HepG2 (cell line): ENCODE measurements at regions not wholly inside any gene's neighbourhood (a gene's known extent, or its start where the extent isn't known, plus 50 kb on each side); places are given as distances from the start of the nearest gene placed in this dataset.
"Not testable (repeated sequence)": the region's sequence is repeated elsewhere in the genome, so short reads cannot be mapped to it uniquely, and the experiment has no call there.

Experiments used
- ATAC-seq: fragments of 200-7000 bp; cut with Tn5 transposase; 3 replicates; pipeline ENCODE4 v1.9.1; 2020; ENCODE audit warnings: mild to moderate bottlenecking, moderate library complexity
- BruUV-seq: library from RNA; stranded (reverse); fragments of 400-500 nt; replicated peaks from 2 replicates; lab custom pipeline; 2021; lab: Mats Ljungman, UMichigan
- CTCF ChIA-PET: fragments of 300-600 bp; formaldehyde crosslinking; extraction: SDS; loops from one replicate; lab custom pipeline; 2021; ENCODE audit warnings: low total read pairs, inconsistent platforms, low intra/inter-chr PET ratio; lab: Yijun Ruan, JAX
- POLR2A ChIA-PET: fragments of 350-600 bp; sonication (Branson Sonifier 250); formaldehyde crosslinking; loops from one replicate; lab custom pipeline; 2020; ENCODE audit warnings: antibody characterized with exemption, inconsistent platforms; lab: Yijun Ruan, JAX
- DNase-seq: peaks from one replicate; pipeline ENCODE4 v3.0.0-alpha.2; 2015; ENCODE audit warnings: low spot score
- FAIRE-seq: peaks from 3 replicates; lab custom pipeline; 2011; peaks lifted over from hg19 to GRCh38; lab: Jason Lieb, UNC
- H2AFZ ChIP-seq: one replicate; pipeline ENCODE4 v1.6.1; 2011; ENCODE audit warnings: low read length, inconsistent platforms
- H3K27ac ChIP-seq: fragments of 300-600 bp; 3 replicates; pipeline ENCODE4 v1.8.0; 2011; ENCODE audit warnings: mixed run types, mild to moderate bottlenecking, mixed read lengths, low read length, inconsistent platforms; ENCODE audit not compliant: insufficient read depth; ENCODE audit errors: extremely low read length
- H3K27me3 ChIP-seq, 2 experiments: fragments of 200-600 bp in 1 of 2; 2 replicates in 1 of 2; 3 replicates in 1 of 2; pipeline versions ENCODE4 v1.6.0 to v1.8.0; 2011; ENCODE audit warnings: low read length in 2 of 2, mild to moderate bottlenecking in 2 of 2, moderate library complexity in 2 of 2, inconsistent platforms in 1 of 2; ENCODE audit not compliant: insufficient read depth in 2 of 2, control insufficient read depth in 1 of 2
- H3K36me3 ChIP-seq, 2 experiments: fragments of 200-600 bp in 1 of 2; replicated peaks in 1 of 2; 2 replicates in 1 of 2; 3 replicates in 1 of 2; pipeline versions ENCODE4 v1.5.1 to v1.8.0; 2011; ENCODE audit warnings: low read length in 2 of 2, inconsistent platforms in 1 of 2; ENCODE audit not compliant: insufficient read depth in 2 of 2, control insufficient read depth in 1 of 2
- H3K4me1 ChIP-seq: 2 replicates; pipeline ENCODE4 v1.5.1; 2012; ENCODE audit warnings: low read length, inconsistent platforms; ENCODE audit not compliant: insufficient read depth
- H3K4me2 ChIP-seq: 2 replicates; pipeline ENCODE4 v1.6.0; 2011; ENCODE audit warnings: low read depth, low read length, inconsistent platforms
- H3K4me3 ChIP-seq, 3 experiments: fragments of 200-600 bp in 1 of 3; sonication (generic), shearing (Covaris generic) in 1 of 3; replicated peaks in 1 of 3; 2 replicates each; pipeline ENCODE4 v1.5.1; 2011 to 2016; ENCODE audit warnings: low read length in 3 of 3, inconsistent platforms in 2 of 3, low read depth in 2 of 3, mild to moderate bottlenecking in 2 of 3, control low read depth in 1 of 3, mixed read lengths in 1 of 3; ENCODE audit not compliant: insufficient read depth in 1 of 3
- H3K79me2 ChIP-seq: one replicate; pipeline ENCODE4 v1.6.1; 2011; ENCODE audit warnings: low read length, inconsistent platforms; ENCODE audit not compliant: insufficient read depth
- H3K9ac ChIP-seq: 2 replicates; pipeline ENCODE4 v1.6.0; 2011; ENCODE audit warnings: mild to moderate bottlenecking, low read depth, low read length, inconsistent platforms; ENCODE audit not compliant: insufficient read depth
- H3K9me3 ChIP-seq: 2 replicates; pipeline ENCODE4 v1.5.1; 2012; ENCODE audit warnings: mild to moderate bottlenecking, low read length
- H4K20me1 ChIP-seq: 2 replicates; pipeline ENCODE4 v1.6.0; 2011; ENCODE audit warnings: inconsistent platforms, mild to moderate bottlenecking, low read length, moderate library complexity; ENCODE audit not compliant: insufficient read depth
- BORCS8-MEF2B ChIP-seq: sonication (generic); formaldehyde crosslinking; IDR thresholded peaks from 2 replicates; pipeline ENCODE4 v1.8.0; 2022; ENCODE audit warnings: mild to moderate bottlenecking, missing genetic modification reagents
- CBX1 ChIP-seq: IDR thresholded peaks from one replicate; pipeline ENCODE4 v1.6.1; 2016; ENCODE audit warnings: antibody characterized with exemption, low read depth
- FOXM1 ChIP-seq: sonication (generic); formaldehyde crosslinking; IDR thresholded peaks from 2 replicates; pipeline ENCODE4 v1.5.0; 2020; ENCODE audit warnings: missing genetic modification reagents
- KLF15 ChIP-seq: sonication (generic); formaldehyde crosslinking; IDR thresholded peaks from 2 replicates; pipeline ENCODE4 v1.8.1; 2023; ENCODE audit warnings: borderline replicate concordance, mild to moderate bottlenecking, inconsistent platforms, missing genetic modification reagents, mixed read lengths
- NR2F6 ChIP-seq, 2 experiments: IDR thresholded peaks; 2 replicates each; pipeline ENCODE4 v1.6.1; 2016; ENCODE audit warnings: antibody characterized with exemption in 1 of 2, mild to moderate bottlenecking in 1 of 2
- SNRNP70 ChIP-seq: fragments of 200-400 bp; formaldehyde crosslinking; IDR thresholded peaks from 2 replicates; pipeline ENCODE4 v1.6.1; 2017; ENCODE audit warnings: mild to moderate bottlenecking, low read depth, low read length, moderate library complexity
- SP2 ChIP-seq: sonication (generic); formaldehyde crosslinking; IDR thresholded peaks from 2 replicates; pipeline ENCODE4 v1.5.1; 2020; ENCODE audit warnings: mild to moderate bottlenecking, missing genetic modification reagents
- ZBTB1 ChIP-seq: sonication (generic); formaldehyde crosslinking; IDR thresholded peaks from 2 replicates; pipeline ENCODE4 v1.4.0; 2020; ENCODE audit warnings: missing genetic modification reagents, borderline replicate concordance
- ZNF343 ChIP-seq: sonication (generic); formaldehyde crosslinking; IDR thresholded peaks from 2 replicates; pipeline ENCODE4 v1.4.0; 2020; ENCODE audit warnings: mild to moderate bottlenecking, missing genetic modification reagents
- ZNF441 ChIP-seq: sonication (generic); formaldehyde crosslinking; IDR thresholded peaks from 2 replicates; pipeline ENCODE4 v1.7.0; 2021; ENCODE audit warnings: missing genetic modification reagents, borderline replicate concordance
- ZNF607 ChIP-seq: sonication (generic); formaldehyde crosslinking; IDR thresholded peaks from 2 replicates; pipeline ENCODE4 v1.5.1; 2020; ENCODE audit warnings: missing genetic modification reagents, mild to moderate bottlenecking, borderline replicate concordance
- ZNF766 ChIP-seq: sonication (generic); formaldehyde crosslinking; IDR thresholded peaks from 2 replicates; pipeline ENCODE4 v1.5.0; 2020; ENCODE audit warnings: missing genetic modification reagents, borderline replicate concordance
- ZNF879 ChIP-seq: sonication (generic); formaldehyde crosslinking; IDR thresholded peaks from 2 replicates; pipeline ENCODE4 v1.8.1; 2023; ENCODE audit warnings: missing genetic modification reagents
- ZNF883 ChIP-seq: sonication (generic); formaldehyde crosslinking; IDR thresholded peaks from 2 replicates; pipeline ENCODE4 v1.5.1; 2020; ENCODE audit warnings: mild to moderate bottlenecking, missing genetic modification reagents; ENCODE audit errors: not compliant biosample characterization
- WGBS: methylation state at CpG from one replicate; pipeline ENCODE4 v1.1.6; 2017; ENCODE audit warnings: low lambda C conversion rate; 5-methylcytosine and 5-hydroxymethylcytosine counted together
- in situ Hi-C: cut with HindIII; loops from 2 replicates; pipeline ENCODE4 v1.10.0; 2017; ENCODE audit warnings: low pct_unique_long_range_greater_than_20kb; ENCODE audit not compliant: extremely low pct_ligation_motif_present
- intact Hi-C: fragments of 100-400 bp; cut with micrococcal nuclease; formaldehyde crosslinking; loops from one replicate; pipeline ENCODE4 v1.10.0; 2022; ENCODE audit not compliant: unreplicated experiment

GRCh38 chr2:7099687-7100086, 182.5 kb downstream of the RNF144A start:
- H3K27ac ChIP-seq, DNase-seq, H3K4me3 ChIP-seq, H3K79me2 ChIP-seq, H3K9me3 ChIP-seq, H4K20me1 ChIP-seq, ATAC-seq, H3K27me3 ChIP-seq, H3K4me1 ChIP-seq, H3K9ac ChIP-seq, CTCF ChIA-PET, H2AFZ ChIP-seq, FAIRE-seq, H3K36me3 ChIP-seq, H3K4me2 ChIP-seq, BruUV-seq, POLR2A ChIA-PET: not testable (repeated sequence)
- in situ Hi-C loops = loop anchor here (25.0 kb wide), 1 partner anchor 563 kb away; no protein-coding TSS in a partner anchor
- intact Hi-C loops = loop anchor here (5.0 kb wide), 2 partner anchors 1583 to 1888 kb away; partner anchors contain the start of gene ID2
- 59% methylated on average over 4 of the region's 4 CpGs for WGBS

GRCh38 chr2:7102826-7103225, 185.6 kb downstream of the RNF144A start:
- TF ChIP-seq ZNF441 (no peak), ZNF879 (no peak), ZBTB1 (no peak), SNRNP70 (no peak), CBX1 (no peak), NR2F6 (IDR thresholded peaks at IDR 0.05) (no peak), NR2F6 (CRISPR knock-in tag; IDR thresholded peaks at IDR 0.05) (no peak), ZNF766 (CRISPR knock-in tag) (no peak), ZNF883 (CRISPR knock-in tag) (no peak), ZNF607 (no peak), SP2 (no peak), FOXM1 (CRISPR knock-in tag) (no peak), KLF15 (CRISPR knock-in tag) (no peak), BORCS8-MEF2B (no peak), ZNF343 (CRISPR knock-in tag) (no peak)
- in situ Hi-C loops (loop anchor here (25.0 kb wide), 1 partner anchor 559 kb away; no protein-coding TSS in a partner anchor), intact Hi-C loops (no loop called here)
- Histone ChIP-seq H3K79me2 (no peaks in the 10 kb centered on the region), H3K9me3 (no peaks in the 10 kb centered on the region), H3K27me3 (no peaks in the 10 kb centered on the region), H2AFZ (no peak overlapping the region), H3K4me3 (no peak overlapping the region), H4K20me1 (no peaks in the 10 kb centered on the region), H3K27ac (no peak overlapping the region), H3K4me2 (no peak overlapping the region), H3K9ac (no peak overlapping the region), H3K36me3 (no peaks in the 10 kb centered on the region), H3K4me1 (no peaks in the 10 kb centered on the region; the same call in 1 of the 2 replicates)
- FAIRE-seq = no peak
- DNase-seq = no peak
- CTCF ChIA-PET = no interaction called here
- POLR2A ChIA-PET = no interaction called here
- WGBS = 62% methylated on average over 4 of the region's 4 CpGs
- BruUV-seq = no TSS peak
- ATAC-seq = no peak
